GM12891 (cell line): ENCODE measurements at regions not wholly inside any gene's neighbourhood (a gene's known extent, or its start where the extent isn't known, plus 50 kb on each side); places are given as distances from the start of the nearest gene placed in this dataset.

Experiments
- DNase-seq: peaks from one replicate; pipeline ENCODE4 v3.0.0; 2011; ENCODE audit warnings: low spot score; ENCODE audit not compliant: insufficient read length
- FAIRE-seq: peaks from 2 replicates; lab custom pipeline; 2011; peaks lifted over from hg19 to GRCh38; lab: Jason Lieb, UNC
- PAX5 ChIP-seq: IDR thresholded peaks from 2 replicates; pipeline ENCODE4 v1.6.1; 2011; ENCODE audit warnings: low read length, moderate library complexity, mild to moderate bottlenecking; ENCODE audit not compliant: insufficient read depth, severe bottlenecking
- POLR2A ChIP-seq: IDR thresholded peaks from 2 replicates; pipeline ENCODE4 v1.6.1; 2011; ENCODE audit warnings: low read depth, low read length, control low read depth
- POLR2AphosphoS5 ChIP-seq: IDR thresholded peaks from 2 replicates; pipeline ENCODE4 v1.6.1; 2011; ENCODE audit warnings: low read depth, low read length, control low read depth
- POU2F2 ChIP-seq: IDR thresholded peaks from 2 replicates; pipeline ENCODE4 v1.6.1; 2011; ENCODE audit warnings: low read depth, mild to moderate bottlenecking, control low read depth, low read length, moderate library complexity
- SPI1 ChIP-seq: IDR thresholded peaks from 2 replicates; pipeline ENCODE4 v1.6.1; 2011; ENCODE audit warnings: low read depth, low read length, control low read depth
- TAF1 ChIP-seq: IDR thresholded peaks from 2 replicates; pipeline ENCODE4 v1.6.1; 2011; ENCODE audit warnings: low read depth, low read length, control low read depth

GRCh38 chr12:13849456-13849855 lies 131.9 kb downstream of the GRIN2B start:
- TF ChIP-seq PAX5: no peak
- TF ChIP-seq POU2F2: no peak
- TF ChIP-seq SPI1: no peak
- no peak for TF ChIP-seq POLR2AphosphoS5
- TF ChIP-seq POLR2A: no peak
- no peak for TF ChIP-seq TAF1
- FAIRE-seq (no peak), DNase-seq (no peak)

GRCh38 chr12:13843841-13844240 lies 137.6 kb downstream of the GRIN2B start:
- no peak for FAIRE-seq
- TF ChIP-seq POLR2AphosphoS5 (no peak), SPI1 (no peak), PAX5 (no peak), POU2F2 (no peak), POLR2A (no peak), TAF1 (no peak)
- DNase-seq: no peak

GRCh38 chr12:13841358-13841757 lies 140.0 kb downstream of the GRIN2B start:
- no peak for TF ChIP-seq POLR2AphosphoS5
- no peak for TF ChIP-seq PAX5
- no peak for TF ChIP-seq POLR2A
- no peak for TF ChIP-seq TAF1
- no peak for TF ChIP-seq SPI1
- no peak for TF ChIP-seq POU2F2
- DNase-seq (no peak), FAIRE-seq (no peak)

- TF ChIP-seq PAX5 (no peak), POLR2AphosphoS5 (no peak), POU2F2 (no peak)
- no peak for FAIRE-seq
- no peak for DNase-seq
Measured at GRCh38 chr12:13839365-13840336, 141.8 kb downstream of the GRIN2B start.

- FAIRE-seq (no peak), DNase-seq (no peak)
- TF ChIP-seq PAX5 (no peak), TAF1 (no peak), POLR2A (no peak), POU2F2 (no peak), SPI1 (no peak), POLR2AphosphoS5 (no peak)
Measured at GRCh38 chr12:13836099-13836498, 145.3 kb downstream of the GRIN2B start.

- no peak for FAIRE-seq
- TF ChIP-seq POLR2A: no peak
- TF ChIP-seq POLR2AphosphoS5: no peak
- no peak for TF ChIP-seq POU2F2
- no peak for TF ChIP-seq SPI1
- DNase-seq: no peak
Measured at GRCh38 chr12:13835652-13836051, 145.8 kb downstream of the GRIN2B start.

GRCh38 chr12:13834241-13834640 lies 147.2 kb downstream of the GRIN2B start:
- FAIRE-seq (no peak), DNase-seq (no peak)
- TF ChIP-seq POLR2AphosphoS5: no peak
- no peak for TF ChIP-seq TAF1
- TF ChIP-seq PAX5: no peak
- TF ChIP-seq POU2F2: no peak
- TF ChIP-seq SPI1: no peak
- no peak for TF ChIP-seq POLR2A

- FAIRE-seq (no peak), DNase-seq (no peak)
- TF ChIP-seq TAF1 (no peak), PAX5 (no peak), POLR2A (no peak), POU2F2 (no peak), POLR2AphosphoS5 (no peak), SPI1 (no peak)
Measured at GRCh38 chr12:13817131-13817530, 164.3 kb downstream of the GRIN2B start.

GRCh38 chr12:13816394-13816793 lies 165.0 kb downstream of the GRIN2B start:
- no peak for TF ChIP-seq POLR2A
- no peak for TF ChIP-seq SPI1
- no peak for TF ChIP-seq TAF1
- TF ChIP-seq POU2F2: no peak
- TF ChIP-seq POLR2AphosphoS5: no peak
- TF ChIP-seq PAX5: no peak
- FAIRE-seq (no peak), DNase-seq (no peak)

GRCh38 chr12:13812168-13812567 lies 169.2 kb downstream of the GRIN2B start:
- FAIRE-seq: no peak
- no peak for TF ChIP-seq SPI1
- TF ChIP-seq POU2F2: no peak
- no peak for TF ChIP-seq PAX5
- TF ChIP-seq POLR2AphosphoS5: no peak
- TF ChIP-seq TAF1: no peak
- TF ChIP-seq POLR2A: no peak
- DNase-seq: no peak
